HG02885 (cell line): ENCODE measurements at regions not wholly inside any gene's neighbourhood (a gene's known extent, or its start where the extent isn't known, plus 50 kb on each side); places are given as distances from the start of the nearest gene placed in this dataset.

Experiments
- ATAC-seq: cut with Tn5 transposase; IDR thresholded peaks from one replicate; pipeline ENCODE4 v1.9.1; 2021; ENCODE audit warnings: mild to moderate bottlenecking; ENCODE audit not compliant: unreplicated experiment, poor library complexity

DNA sequence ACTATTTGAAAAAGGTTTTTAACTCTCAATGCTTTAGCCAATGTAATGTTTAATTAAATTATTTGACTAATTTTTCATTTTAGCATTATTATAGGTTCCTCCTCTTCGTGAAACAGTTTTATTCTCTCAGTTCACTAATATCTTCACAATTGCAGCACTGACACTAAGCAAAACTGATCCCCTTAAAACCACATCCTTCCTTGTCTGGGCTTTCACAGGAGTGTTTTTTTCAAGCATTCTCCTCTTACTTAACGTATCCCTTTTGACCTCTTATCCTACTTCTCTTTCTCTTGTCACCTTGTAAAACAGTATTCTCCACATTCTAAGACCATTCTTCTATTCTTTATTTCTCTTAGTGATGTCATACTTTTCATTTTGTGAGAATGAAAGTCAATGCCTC, 112.8 kb downstream of the DSC3 start:
- no peak for ATAC-seq

DNA sequence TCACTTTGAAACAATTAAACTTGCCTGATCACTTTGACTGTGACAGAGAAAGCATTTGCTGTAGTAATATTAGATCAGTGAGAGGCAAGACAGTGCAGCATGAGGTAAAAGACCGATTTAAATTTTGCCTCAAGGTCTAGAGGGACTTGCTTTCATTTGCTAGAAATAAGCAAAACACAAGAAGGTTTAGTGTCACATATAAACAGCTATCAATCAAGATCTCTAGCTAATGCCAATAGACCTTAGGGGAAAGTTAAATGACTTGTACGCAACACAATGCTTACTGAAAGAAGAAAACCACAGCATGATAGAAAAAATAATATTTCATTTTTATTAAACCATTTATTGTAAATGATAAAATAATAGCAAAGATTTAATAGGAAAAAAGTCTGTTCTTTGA, 113.5 kb downstream of the DSC3 start:
- no peak for ATAC-seq

DNA sequence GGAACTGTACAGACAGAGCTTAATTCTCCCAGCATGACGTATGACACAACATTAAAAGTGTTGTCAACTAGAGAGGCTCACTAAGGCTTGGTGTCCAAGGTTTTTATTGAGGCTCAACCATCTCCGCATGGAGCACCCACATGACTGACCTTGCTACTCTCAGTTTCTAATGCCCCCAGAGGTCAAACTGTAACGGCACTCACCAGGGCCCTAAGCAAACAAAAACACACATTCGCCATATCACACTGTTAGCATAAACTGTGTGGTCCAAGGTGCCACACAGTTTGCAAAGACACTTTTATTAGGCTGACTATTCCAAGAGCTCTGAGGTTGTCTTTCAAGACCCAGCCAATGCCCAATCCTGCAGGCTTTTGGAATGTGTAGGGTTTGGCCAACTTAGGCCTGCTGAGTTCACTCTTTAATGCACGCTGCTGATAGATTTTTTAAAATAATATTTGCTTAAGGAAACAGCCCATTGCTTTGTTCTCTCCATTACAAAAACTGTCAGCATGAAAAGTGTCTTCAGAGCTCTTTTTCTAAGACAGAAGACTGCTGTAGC, 114.9 kb downstream of the DSC3 start:
- ATAC-seq = no peak

DNA sequence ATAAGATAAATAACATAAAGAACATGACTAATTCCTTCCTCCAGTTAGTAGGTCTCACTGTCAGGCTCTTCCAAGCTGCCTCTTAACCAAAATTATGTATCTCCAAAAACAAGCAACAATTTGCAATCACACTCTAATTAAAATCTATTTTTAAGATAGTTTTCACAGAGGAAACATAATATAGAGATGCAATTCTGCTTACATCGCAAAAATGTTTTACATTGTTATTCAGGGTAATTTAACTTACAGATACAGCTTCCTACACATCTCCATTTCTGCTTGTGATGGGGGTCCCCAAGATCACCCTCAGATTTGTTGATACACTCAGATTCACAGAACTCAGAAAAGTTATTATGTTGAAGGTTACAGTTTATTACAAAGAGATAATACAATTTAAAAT, 115.5 kb downstream of the DSC3 start:
- no peak for ATAC-seq

DNA sequence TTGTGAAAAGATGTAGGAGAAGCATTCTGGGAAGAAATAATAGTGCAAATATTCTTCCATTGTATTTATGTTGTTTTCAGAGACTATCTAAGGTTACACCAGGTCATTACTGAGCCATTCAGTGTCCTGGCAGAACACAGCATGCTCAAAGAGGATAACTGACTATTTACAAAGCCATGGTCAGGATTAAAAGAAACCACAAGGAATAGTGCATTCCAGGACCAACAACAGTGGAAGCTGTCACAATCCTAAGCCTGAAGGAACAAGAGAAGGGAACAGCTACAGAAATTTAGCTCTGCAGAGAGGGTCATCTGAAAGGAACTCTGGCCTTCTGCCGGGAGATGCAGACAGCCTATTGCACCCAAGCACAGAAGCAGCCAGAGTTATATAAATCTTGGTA, 116.7 kb downstream of the DSC3 start:
- no peak for ATAC-seq

DNA sequence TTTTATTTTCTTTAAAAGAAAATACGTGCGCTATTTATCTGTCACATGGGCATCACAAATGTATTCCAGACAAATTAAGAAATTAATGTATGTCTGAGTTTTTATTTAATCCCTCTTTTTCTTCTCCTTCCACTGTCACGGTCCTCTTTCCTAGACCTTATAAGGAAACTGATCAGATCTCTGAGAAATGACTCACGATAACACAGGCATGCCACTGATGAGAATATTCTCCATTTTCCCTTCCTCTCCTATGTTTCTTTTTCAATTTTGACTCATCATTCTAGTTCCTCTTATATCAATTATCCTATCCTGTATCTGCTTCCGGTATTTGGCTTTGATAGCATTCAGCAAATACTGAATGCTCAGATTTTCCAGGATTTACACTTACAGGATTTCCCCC, 121.8 kb downstream of the DSC3 start:
- ATAC-seq = no peak

DNA sequence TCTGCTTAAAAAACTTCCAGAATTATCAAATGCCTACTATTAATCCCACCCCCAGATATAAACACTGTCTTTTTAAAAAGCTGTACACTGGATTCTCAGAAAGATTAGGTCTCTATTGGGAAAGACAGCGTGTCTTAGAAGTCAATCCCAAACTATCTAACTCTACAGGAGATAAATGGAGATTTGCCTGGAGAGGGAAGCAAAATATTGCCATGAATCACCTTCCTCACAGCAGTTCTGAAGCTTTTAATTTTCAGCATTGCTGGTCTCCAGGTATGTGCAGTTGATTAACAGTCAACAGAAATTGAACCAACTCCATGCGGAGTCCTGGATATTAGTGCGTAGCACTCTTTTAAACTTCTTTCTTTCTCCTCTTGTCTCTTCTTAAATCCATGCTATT, 122.2 kb downstream of the DSC3 start:
- ATAC-seq = no peak

DNA sequence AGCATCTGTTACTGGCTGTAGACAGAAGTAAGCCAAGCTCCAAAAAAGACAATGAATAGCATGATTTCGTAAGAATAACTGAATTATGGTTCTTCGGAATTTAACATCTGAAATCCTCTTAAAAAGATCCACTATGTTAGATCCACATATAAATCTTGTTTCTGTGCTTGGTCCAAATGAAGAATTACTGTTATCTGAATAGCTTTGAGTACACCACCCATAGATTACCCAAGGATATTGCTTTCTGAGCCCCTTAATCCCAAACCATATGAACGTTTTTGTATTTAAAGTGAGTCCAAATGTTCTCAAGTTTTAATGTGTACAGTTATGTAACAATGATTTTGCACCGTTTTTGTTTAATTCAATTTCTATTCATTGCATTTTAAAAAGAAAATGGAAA, 124.9 kb downstream of the DSC3 start:
- no peak for ATAC-seq

DNA sequence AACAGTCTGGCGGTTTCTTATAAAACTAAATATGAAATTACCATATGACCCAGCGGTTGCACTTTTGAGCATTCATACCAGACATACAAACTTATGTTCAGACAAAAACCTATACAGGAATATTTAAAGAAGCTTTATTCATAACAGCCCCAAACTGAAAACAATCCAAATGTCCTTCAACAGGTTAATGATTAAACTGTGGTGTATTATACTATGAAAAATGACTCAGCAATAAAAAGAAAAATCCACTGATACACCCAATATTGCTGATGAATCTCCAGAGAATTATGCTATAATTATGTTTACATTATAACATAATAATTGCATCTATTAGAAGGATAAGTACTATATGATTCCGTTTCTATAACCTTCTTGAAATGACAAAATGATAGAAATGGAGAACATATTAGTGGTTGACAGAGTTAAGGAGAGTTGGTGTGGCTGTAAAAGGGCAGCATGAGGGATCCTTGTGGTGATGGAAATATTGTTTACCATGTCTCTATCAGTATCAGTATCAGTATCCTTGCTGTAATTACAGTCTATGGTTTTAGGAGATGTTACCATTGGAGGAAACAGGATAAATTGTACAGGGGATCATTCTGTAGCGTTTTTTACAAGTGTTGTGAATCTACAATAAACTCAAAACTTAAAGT, 127.1 kb downstream of the DSC3 start:
- ATAC-seq = no peak

DNA sequence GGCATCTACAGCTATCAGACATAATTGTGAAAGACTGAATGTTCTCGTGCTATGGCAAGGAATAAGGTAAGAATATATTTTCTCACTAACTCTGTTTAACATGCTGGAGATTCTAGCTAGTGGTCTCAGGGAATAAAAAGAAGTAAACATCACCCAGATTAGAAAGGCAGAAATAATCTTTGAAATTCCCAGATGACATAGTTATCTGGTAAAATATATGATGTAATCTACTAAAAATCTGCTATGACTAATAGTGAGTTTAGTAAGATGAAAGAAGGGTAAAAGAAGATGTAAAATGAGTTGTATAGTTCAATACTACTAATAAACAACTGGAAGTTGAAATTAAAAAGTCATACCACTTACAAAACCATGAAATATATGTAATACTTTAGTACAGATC, 134.2 kb downstream of the DSC3 start:
- no peak for ATAC-seq

DNA sequence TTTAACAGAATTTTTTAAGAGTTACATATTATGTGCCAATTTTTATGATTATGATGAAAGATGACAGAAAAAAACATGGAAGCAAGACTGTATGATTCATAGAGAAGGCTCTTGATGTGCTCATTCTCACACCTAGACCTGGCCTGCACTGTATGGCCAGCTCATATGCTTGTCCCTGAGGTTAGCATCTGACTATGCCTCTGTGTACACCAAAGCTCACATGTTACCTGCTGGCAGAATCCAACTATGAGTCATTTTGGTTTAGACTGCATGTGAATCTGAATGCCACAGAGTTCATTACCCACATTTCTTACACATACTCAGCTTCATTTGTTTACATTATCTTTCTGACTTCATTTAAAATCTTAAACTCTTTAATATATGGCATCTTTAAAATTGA, 139.0 kb downstream of the DSC3 start:
- ATAC-seq = no peak

DNA sequence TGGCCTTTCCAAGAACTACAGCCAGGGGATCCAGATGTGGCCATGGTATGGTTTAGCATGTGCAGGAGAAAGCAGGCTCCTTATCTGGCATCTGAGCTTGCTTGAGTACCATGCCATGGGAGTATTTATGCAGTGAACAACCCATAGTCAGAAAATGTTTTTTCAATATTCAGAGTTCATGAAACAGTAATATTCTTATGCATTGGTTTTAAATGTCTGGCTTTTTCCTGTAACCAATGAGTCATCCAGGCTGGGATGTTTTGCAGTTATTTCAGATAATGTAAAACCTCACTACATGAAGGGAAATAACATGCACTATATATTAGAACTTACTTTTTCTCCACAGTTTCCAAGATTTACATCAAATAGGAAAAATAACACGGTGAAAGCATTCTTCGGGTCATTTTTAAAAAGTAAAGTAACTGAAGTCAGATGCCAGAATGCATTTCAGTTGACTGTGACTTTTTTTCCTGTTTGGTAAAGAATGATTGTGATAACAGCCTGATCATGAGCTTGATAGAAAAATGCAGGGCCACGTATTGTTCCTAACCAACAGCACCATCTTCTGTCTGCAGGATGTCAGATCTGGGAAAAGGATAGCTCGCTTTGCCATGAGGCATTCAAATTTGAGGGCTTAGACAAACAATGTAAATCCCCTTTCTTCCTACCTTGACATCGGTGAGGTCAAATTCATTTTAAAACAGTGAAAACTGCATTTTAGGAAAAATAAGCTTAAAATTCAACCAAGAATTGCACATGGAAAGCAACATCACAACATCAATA, 152.8 kb downstream of the DSC3 start:
- ATAC-seq = no peak

DNA sequence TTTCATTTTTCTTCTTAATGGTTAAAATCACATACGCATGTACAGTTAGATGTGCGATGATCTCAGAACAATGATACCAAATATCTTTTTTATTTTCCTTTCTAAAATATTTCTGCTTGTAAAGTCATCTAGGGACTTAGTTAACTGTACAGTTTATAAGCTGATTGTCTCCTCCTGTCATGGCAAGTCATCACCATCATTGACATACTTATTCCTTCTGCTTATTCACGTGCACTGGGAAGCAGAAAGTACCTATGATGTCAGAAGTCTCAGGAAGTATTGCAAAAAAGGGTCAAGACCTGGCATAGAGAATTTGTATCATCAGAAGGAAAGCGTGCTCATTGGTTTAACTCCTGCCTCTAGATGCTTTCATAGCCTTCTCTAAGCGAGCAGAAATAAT, 154.2 kb downstream of the DSC3 start:
- ATAC-seq = no peak

DNA sequence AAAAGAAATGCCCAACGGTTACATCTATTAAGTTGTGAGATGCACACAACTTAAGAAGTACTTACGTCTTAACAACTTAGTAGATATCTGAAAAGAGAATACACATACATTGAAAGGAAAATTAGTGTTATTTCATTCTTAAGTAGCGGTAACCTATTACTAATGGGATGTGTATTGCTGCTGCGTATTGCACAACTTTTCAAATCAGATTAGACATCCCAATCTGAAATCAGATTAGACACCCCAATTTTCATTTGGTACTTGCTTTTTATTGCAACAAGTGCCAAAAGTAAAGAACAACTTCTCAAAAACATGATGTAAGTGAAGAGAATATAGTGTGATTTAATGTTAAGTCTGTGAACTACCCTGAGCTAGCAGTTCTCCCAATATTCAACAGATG, 155.5 kb downstream of the DSC3 start:
- no peak for ATAC-seq

DNA sequence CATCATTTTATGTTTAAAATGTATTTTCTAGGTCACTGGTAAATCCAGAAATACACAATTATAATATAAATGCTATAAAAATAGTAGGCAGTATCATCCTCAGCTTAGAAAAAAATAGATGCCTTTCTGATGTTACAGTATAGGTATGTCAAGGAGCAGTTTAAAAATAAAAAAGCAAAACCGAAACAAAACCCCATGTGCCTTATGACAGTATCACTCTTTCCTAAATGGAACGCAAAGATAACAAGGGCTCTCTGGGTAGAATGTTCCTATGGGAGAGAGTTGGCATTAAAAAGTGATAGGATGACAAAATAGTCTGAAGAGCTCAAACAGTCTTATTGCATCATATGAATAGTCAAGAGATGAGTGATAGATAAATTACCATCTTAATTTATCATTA, 172.1 kb downstream of the DSC3 start:
- ATAC-seq = no peak

DNA sequence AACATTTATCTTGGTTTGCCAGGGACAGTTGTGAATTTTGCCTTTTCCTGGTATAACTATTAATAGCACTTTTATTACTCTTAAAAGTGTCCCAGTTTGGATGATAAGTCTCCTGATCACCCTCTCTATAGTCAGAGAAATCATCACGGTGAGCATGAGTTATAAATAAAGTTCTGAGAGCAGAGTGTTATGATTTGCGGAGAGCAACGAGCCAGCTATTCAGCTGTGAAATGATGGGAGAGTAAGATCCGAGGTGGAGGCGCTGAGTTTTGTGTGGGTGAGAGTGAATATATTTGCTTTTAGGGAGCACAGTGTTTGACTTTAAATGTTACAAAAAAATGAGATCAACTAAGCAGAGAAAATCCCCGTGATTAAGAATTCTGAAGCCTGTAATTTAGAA, 179.6 kb downstream of the DSC3 start:
- no peak for ATAC-seq

DNA sequence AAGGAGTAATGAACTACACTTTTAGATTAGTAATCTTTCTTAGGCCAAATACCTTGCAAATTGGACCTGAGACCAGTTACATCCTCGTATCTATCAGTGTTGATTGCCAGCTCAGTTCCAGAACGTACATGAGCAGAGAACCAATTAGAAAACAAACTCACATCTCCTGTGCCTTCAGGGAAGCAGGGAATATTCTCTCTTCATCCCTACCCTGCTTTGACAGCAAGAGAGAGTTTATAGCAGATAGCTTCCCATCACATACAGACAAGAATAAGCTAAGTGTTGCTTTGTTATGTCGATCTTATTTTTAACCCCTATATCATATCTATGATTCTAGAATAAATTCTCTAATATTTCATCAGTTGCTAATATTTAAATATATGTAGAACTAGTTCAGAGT, 181.8 kb downstream of the DSC3 start:
- no peak for ATAC-seq

DNA sequence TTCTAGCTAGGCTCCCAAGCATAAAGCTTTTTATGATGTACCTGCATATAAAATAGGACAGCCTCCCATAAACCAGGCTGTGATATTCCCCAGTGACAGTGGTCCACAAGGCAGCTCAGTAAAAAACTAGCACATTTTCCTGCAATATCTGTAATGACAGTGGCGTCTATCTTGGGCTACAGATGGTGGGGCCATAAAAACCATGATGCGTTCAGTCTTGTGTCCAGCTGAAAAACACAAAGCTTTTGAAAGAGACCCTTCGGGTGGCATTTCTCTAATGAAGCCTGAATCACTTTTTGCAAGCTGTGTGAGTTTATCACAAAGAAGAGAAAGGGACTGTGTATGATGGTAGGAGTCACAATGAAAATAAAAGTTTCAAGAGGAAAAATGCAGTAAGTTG, 183.5 kb downstream of the DSC3 start:
- no peak for ATAC-seq

DNA sequence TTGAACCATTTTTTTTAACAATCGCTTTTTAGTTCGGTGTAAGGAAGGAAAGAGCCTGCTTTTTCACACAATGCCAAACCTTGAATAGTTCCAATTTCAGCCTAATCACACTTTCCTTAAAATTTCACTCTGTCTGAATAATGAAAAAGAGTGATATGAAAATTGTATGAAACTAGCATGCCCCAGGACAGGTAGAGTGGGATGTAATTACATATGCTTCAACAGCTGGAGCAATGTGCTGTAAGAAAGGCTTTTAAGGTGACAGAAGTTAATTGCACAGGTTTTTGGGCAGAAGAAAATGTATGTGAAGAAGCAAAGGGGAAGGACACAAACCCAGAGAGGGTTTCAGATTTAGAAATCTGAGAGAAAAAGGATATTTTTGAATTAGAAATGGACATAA, 184.0 kb downstream of the DSC3 start:
- ATAC-seq = no peak

DNA sequence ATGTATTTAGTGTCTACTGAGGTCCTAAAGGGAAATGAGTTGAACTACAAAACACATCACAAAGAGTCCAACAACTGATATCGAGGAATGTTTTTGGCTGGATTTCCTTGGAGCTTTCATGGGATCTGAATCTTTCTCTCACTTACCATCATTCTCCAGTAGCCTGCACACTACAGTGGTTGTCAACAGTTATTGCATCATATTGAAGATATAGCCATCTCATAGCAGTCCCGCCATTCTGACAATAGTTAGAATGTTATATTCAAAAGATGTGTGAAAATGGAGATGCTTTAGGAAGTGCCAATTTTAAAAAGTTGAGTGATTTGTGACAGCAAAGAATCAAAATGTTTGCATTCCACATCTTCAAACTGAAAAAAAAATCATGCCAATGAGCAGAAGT, 186.8 kb downstream of the DSC3 start:
- no peak for ATAC-seq

DNA sequence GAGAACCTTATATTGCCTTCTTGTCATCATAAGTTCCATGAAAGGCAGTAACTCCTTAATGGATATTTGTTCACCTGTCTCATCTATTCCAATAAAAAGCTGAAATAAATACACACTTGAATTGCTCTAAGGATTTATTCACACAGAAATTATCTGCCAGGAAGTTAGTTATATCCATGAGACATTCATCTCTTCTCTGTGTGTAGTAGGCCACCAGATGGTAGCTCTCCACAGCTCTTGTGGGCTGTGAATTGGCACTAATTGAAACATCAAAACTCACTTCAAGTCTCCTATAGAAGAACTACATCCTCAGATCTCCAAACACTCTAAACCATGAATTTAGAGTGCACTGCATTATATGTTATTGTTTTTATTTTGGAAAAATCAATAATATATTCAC, 189.6 kb downstream of the DSC3 start:
- no peak for ATAC-seq

DNA sequence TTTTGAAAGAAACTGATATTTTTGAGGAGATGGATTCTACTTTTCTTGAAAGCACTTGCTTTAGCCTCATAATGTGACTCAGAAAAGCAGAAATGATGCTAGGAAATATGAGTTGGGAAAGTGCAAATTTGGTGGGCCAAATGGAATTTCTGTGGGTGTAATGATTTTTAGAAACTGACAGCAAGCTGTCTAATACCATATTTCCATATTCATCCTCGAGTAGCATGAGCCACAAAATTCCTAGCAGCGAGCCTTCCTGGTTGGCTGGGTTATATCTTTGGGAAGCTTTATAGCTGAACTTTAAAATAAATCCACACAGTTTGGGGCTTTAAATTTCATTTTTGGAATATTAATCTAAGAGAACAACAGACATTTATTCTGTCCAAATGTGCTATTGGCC, 190.0 kb downstream of the DSC3 start:
- ATAC-seq = no peak
